GM13976 (cell line): ENCODE measurements at regions not wholly inside any gene's neighbourhood (a gene's known extent, or its start where the extent isn't known, plus 50 kb on each side); places are given as distances from the start of the nearest gene placed in this dataset.

Source experiments
- DNase-seq: peaks from one replicate; pipeline ENCODE4 v3.0.0; 2012; ENCODE audit warnings: low spot score
- in situ Hi-C: fragments of 300-500 bp; cut with MboI; formaldehyde crosslinking; loops from one replicate; pipeline ENCODE4 v1.12.0; 2022; ENCODE audit warnings: low sequenced_read_pairs, mixed read lengths, inconsistent platforms; ENCODE audit not compliant: unreplicated experiment
- TF ChIP-seq, protein P1 (sequence below): IDR thresholded peaks from 2 replicates; pipeline ENCODE4 v1.5.1; 2012; ENCODE audit warnings: borderline replicate concordance, mild to moderate bottlenecking; ENCODE audit not compliant: insufficient read depth; ENCODE audit errors: extremely low read depth, missing control alignments, control extremely low read depth

DNA sequence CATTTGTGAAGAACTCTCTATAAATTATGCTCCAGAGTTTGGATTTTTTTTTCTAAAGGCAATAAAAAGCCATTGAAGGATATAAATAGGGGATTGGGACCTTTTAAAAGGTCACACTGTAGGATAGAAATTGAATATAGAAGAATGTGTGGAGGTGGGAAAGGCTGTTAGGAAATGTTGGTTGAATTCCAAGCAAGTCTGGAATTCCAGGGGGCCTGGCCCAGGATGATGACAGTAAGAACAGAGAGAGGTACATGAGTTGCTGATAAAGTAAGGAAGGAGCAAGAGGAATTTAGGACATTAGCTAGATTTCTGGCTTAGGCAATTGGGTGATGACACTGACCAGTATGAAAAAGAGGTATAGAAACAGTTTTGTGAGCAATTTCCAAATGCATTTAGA is 95.4 kb upstream of the USP38 start:
- DNase-seq, result no peak
- TF ChIP-seq, protein P1, sequence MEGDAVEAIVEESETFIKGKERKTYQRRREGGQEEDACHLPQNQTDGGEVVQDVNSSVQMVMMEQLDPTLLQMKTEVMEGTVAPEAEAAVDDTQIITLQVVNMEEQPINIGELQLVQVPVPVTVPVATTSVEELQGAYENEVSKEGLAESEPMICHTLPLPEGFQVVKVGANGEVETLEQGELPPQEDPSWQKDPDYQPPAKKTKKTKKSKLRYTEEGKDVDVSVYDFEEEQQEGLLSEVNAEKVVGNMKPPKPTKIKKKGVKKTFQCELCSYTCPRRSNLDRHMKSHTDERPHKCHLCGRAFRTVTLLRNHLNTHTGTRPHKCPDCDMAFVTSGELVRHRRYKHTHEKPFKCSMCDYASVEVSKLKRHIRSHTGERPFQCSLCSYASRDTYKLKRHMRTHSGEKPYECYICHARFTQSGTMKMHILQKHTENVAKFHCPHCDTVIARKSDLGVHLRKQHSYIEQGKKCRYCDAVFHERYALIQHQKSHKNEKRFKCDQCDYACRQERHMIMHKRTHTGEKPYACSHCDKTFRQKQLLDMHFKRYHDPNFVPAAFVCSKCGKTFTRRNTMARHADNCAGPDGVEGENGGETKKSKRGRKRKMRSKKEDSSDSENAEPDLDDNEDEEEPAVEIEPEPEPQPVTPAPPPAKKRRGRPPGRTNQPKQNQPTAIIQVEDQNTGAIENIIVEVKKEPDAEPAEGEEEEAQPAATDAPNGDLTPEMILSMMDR, result no peak
- in situ Hi-C loops, result no loop called here

DNA sequence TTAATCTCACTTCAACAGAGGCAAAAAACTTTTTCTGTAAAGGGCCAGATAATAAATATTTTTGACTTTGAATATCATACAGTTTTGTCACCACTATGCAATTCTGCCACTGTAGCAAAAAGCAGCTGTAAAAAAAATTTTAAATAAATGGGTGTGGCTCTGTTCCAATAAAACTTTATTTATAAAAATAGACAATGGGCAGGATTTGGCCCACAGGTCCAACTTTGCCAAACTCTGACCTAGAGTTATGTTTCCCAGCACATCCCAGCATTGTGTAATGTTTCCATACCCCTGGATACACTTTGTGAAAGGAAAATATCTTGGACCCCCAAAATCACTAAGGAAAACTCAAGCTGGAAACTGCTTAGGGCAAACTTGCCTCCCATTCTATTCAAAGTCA is 94.9 kb upstream of the USP38 start:
- in situ Hi-C loops, result no loop called here
- DNase-seq, result no peak
- TF ChIP-seq, protein P1, result no peak

DNA sequence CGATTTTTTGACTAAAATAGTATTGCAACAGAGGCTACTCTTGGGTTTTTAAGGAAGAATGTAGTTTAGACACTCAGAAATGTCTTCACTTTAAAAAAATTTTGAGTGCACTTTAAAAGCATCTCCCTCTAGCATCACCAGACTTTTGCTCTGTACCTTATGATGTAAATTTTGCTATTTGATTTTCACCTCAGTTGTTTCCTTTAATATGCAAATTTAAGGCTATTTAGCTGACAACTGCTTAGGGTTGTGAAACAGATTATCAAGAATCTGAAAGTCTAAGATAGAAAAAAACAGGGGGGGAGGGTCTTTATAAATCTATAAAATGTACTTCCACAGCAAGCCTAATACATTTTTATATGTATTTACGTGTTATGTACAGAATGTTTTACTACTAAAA is 92.9 kb upstream of the USP38 start:
- DNase-seq, result no peak
- in situ Hi-C loops, result no loop called here
- TF ChIP-seq, protein P1, result no peak

DNA sequence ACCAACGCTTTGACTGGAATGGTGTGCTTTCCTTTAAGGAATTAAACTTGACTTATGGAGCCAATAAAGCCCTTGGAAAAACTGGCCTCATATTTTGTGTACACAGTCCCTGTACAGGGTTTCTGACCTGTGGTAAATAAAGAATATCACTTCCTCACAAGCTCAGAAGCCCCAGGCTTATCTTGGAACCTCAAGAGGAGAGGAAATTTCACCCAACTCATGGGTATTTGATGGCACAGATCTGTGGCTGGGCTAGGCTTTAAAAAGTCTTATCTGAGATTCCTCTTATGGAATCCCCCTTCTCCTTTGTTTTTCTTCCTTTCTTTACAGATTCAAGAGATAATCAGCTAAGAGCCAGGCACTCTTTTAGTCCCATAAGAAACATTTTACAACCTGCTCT is 89.3 kb upstream of the USP38 start:
- TF ChIP-seq, protein P1, result no peak
- in situ Hi-C loops, result no loop called here
- no peak for DNase-seq

DNA sequence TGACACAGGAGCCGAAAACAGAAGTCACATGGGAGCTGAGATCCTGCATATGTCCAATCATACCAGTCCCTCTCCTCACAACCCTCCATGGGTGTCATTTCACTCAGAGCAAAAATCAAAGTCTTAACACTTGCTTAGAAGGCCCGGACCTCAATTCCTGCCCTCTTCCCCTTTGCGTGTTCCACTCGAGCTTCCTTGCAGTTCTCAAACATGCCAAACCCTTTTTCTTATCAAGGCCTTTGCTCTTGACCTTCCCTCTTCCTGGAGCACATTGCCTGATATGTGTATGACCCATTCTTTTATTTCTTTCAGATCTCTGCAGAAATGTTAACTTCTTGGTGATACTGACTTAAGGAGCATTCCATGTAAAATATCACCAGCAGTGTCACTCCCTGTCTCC is 87.0 kb upstream of the USP38 start:
- TF ChIP-seq, protein P1, result no peak
- DNase-seq, result no peak
- in situ Hi-C loops, result no loop called here

DNA sequence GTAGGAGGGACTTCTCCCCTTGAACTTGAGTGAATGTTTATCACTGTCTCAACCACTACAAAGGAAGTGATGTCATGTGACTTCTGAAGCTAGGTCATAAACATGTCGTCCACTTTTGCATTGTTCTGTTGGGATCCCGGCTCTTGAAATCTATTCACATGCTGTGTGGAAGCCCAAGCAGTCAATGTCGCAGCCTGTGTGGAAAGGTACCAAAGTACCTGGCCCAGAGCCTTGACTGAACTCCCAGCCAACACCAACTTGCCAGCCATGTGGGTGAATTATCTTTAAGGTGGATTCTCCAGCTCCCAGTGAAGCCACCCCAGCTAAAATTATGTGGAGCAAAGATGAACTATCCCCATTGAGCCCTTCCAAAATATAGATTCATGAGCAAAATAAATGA is 85.0 kb upstream of the USP38 start:
- in situ Hi-C loops, result no loop called here
- TF ChIP-seq, protein P1, result no peak
- DNase-seq, result peak; percentile 3

DNA sequence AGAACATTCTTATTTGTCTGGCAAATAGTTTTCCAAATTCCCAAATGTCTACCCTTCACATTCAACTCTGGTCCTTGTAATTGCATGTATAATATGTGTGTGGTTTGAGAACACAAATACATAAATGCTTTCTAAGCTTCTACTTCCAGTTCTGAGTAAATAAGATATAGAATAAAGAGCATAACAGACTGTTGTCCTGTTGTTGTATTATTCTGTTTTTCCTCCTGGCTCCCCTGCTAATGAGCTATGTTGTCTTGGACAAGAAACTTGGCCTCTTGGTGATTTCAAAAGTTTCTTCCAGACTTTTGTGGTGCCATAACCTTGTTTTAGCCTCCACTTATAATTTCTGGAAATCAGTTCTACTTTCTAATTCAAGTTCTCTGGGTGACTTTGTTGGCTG is 75.3 kb upstream of the USP38 start:
- DNase-seq, result no peak
- in situ Hi-C loops, result no loop called here
- TF ChIP-seq, protein P1, result no peak
